Stimulated activated CD4-positive, alpha-beta T cell treated with anti-CD3 and anti-CD28 coated beads, TNF-alpha, amount 100 ng/mL, for 48 hours (primary cell): ENCODE measurements at regions not wholly inside any gene's neighbourhood (a gene's known extent, or its start where the extent isn't known, plus 50 kb on each side); places are given as distances from the start of the nearest gene placed in this dataset.
"Not testable (repeated sequence)": the region's sequence is repeated elsewhere in the genome, so short reads cannot be mapped to it uniquely, and the experiment has no call there.

Experiments used
- DNase-seq, 3 donors: peaks; one replicate each; pipeline ENCODE4 v3.0.0-alpha.2; 2020; ENCODE audit warnings: low read depth in 3 of 3

GRCh38 chr12:24678436-24678835 is 270.5 kb downstream of the BCAT1 start:
- DNase-seq: no peak

GRCh38 chr12:24668563-24668962 is 280.3 kb downstream of the BCAT1 start:
- DNase-seq: no peak

- DNase-seq: no peak
Observed at GRCh38 chr12:24664161-24664880, 284.6 kb downstream of the BCAT1 start.

GRCh38 chr12:24661657-24662096 is 287.2 kb downstream of the BCAT1 start:
- DNase-seq: no peak

- DNase-seq: no peak
Observed at GRCh38 chr12:24659016-24659415, 289.9 kb downstream of the BCAT1 start.

- DNase-seq: not testable (repeated sequence)
Observed at GRCh38 chr12:24654344-24654743, 294.6 kb downstream of the BCAT1 start.

GRCh38 chr12:24649634-24650033 is 299.3 kb downstream of the BCAT1 start:
- DNase-seq: no peak

GRCh38 chr12:24649209-24649608 is 299.7 kb downstream of the BCAT1 start:
- DNase-seq: no peak

GRCh38 chr12:24645254-24645653 is 303.6 kb downstream of the BCAT1 start:
- DNase-seq: no peak

GRCh38 chr12:24643120-24644119 is 305.5 kb downstream of the BCAT1 start:
- no peak for DNase-seq

GRCh38 chr12:24639641-24640040 is 309.3 kb downstream of the BCAT1 start:
- DNase-seq: no peak

- DNase-seq: no peak
Observed at GRCh38 chr12:24632466-24632865, 316.4 kb downstream of the BCAT1 start.

GRCh38 chr12:24631676-24632426 is 317.1 kb downstream of the BCAT1 start:
- no peak for DNase-seq

- no peak for DNase-seq
Observed at GRCh38 chr12:24630856-24631255, 318.0 kb downstream of the BCAT1 start.

GRCh38 chr12:24630446-24630845 is 318.5 kb downstream of the BCAT1 start:
- DNase-seq: no peak

- no peak for DNase-seq
Observed at GRCh38 chr12:24625103-24625502, 323.8 kb downstream of the BCAT1 start.

- DNase-seq: not testable (repeated sequence)
Observed at GRCh38 chr12:24619954-24620353, 328.9 kb downstream of the BCAT1 start.

- DNase-seq: no peak
Observed at GRCh38 chr12:24617471-24617870, 331.4 kb downstream of the BCAT1 start.

- DNase-seq: no peak
Observed at GRCh38 chr12:24615967-24616411, 332.9 kb downstream of the BCAT1 start.

- no peak for DNase-seq
Observed at GRCh38 chr12:24608637-24609285, 340.1 kb downstream of the BCAT1 start.

- DNase-seq: no peak
Observed at GRCh38 chr12:24608108-24608507, 340.8 kb downstream of the BCAT1 start.
